Ectodermal cell (in vitro differentiated cells): ENCODE measurements at regions not wholly inside any gene's neighbourhood (a gene's known extent, or its start where the extent isn't known, plus 50 kb on each side); places are given as distances from the start of the nearest gene placed in this dataset.

Experiments used
- H3K27ac ChIP-seq: 2 replicates; pipeline ENCODE4 v1.7.0; 2013; ENCODE audit warnings: mild to moderate bottlenecking, low read depth, low read length; ENCODE audit not compliant: insufficient read depth, poor library complexity, severe bottlenecking
- H3K27me3 ChIP-seq: 2 replicates; pipeline ENCODE4 v1.7.0; 2013; ENCODE audit warnings: mild to moderate bottlenecking, low read length; ENCODE audit not compliant: insufficient read depth, control insufficient read depth, poor library complexity, severe bottlenecking
- H3K36me3 ChIP-seq: one replicate; pipeline ENCODE4 v1.7.0; 2013; ENCODE audit warnings: low read length; ENCODE audit not compliant: control insufficient read depth, insufficient read depth
- H3K4me1 ChIP-seq: one replicate; pipeline ENCODE4 v1.7.0; 2013; ENCODE audit warnings: low read length; ENCODE audit not compliant: control insufficient read depth, insufficient read depth
- H3K4me3 ChIP-seq: 2 replicates; pipeline ENCODE4 v1.7.0; 2013; ENCODE audit warnings: low read depth, low read length, control low read depth; ENCODE audit not compliant: insufficient read depth
- H3K9me3 ChIP-seq: 2 replicates; pipeline ENCODE4 v1.7.0; 2013; ENCODE audit warnings: mild to moderate bottlenecking, low read length, moderate library complexity; ENCODE audit not compliant: control insufficient read depth
- WGBS, 2 experiments: methylation state at CpG; one replicate each; pipeline ENCODE4 v1.1.7; 2013; ENCODE audit warnings: missing lambda C conversion rate in 2 of 2; 5-methylcytosine and 5-hydroxymethylcytosine counted together

- WGBS, 2 experiments = 76% methylated on average over 2 of the region's 2 CpGs; no CpG with 5 or more reads in 1 of the 2 experiments
- Histone ChIP-seq H3K27ac (no peak overlapping the region), H3K4me1 (no peaks in the 10 kb centered on the region), H3K9me3 (no peaks in the 10 kb centered on the region), H3K4me3 (no peak overlapping the region), H3K36me3 (no peaks in the 10 kb centered on the region), H3K27me3 (no peaks in the 10 kb centered on the region)
Measured at GRCh38 chr3:117817103-117817502, 1107.5 kb downstream of the TUSC7 start.

- H3K36me3 ChIP-seq = no peaks in the 10 kb centered on the region
- no peak overlapping the region for H3K4me3 ChIP-seq
- 80 to 98% methylated on average over 1 of the region's 1 CpG for WGBS, 2 experiments
- no peaks in the 10 kb centered on the region for H3K9me3 ChIP-seq
- no peak overlapping the region for H3K27ac ChIP-seq
- no peaks in the 10 kb centered on the region for H3K27me3 ChIP-seq
- H3K4me1 ChIP-seq = no peaks in the 10 kb centered on the region
Measured at GRCh38 chr3:117818592-117818991, 1109.0 kb downstream of the TUSC7 start.

GRCh38 chr3:117820658-117821299, 1111.2 kb downstream of the TUSC7 start:
- Histone ChIP-seq H3K27ac (no peak overlapping the region), H3K9me3 (no peaks in the 10 kb centered on the region), H3K4me3 (no peak overlapping the region), H3K36me3 (no peaks in the 10 kb centered on the region), H3K4me1 (no peaks in the 10 kb centered on the region), H3K27me3 (no peaks in the 10 kb centered on the region)
- WGBS, 2 experiments = 78 to 80% methylated on average over 3 of the region's 3 CpGs

- H3K27me3 ChIP-seq = no peaks in the 10 kb centered on the region
- no peak overlapping the region for H3K27ac ChIP-seq
- H3K9me3 ChIP-seq = no peaks in the 10 kb centered on the region
- WGBS, 2 experiments = 83 to 100% methylated on average over 1 of the region's 1 CpG
- H3K4me3 ChIP-seq = no peak overlapping the region
- no peaks in the 10 kb centered on the region for H3K36me3 ChIP-seq
- H3K4me1 ChIP-seq = no peaks in the 10 kb centered on the region
Measured at GRCh38 chr3:117822416-117822815, 1112.8 kb downstream of the TUSC7 start.

GRCh38 chr3:117836296-117836695, 1126.7 kb downstream of the TUSC7 start:
- WGBS, 2 experiments = 100% methylated on average over 1 of the region's 1 CpG; no CpG with 5 or more reads in 1 of the 2 experiments
- Histone ChIP-seq H3K9me3 (no peaks in the 10 kb centered on the region), H3K4me1 (peaks cover 5% of the 10 kb centered on the region), H3K27ac (no peak overlapping the region), H3K36me3 (no peaks in the 10 kb centered on the region), H3K27me3 (no peaks in the 10 kb centered on the region), H3K4me3 (no peak overlapping the region)

GRCh38 chr3:117837391-117837790, 1127.8 kb downstream of the TUSC7 start:
- Histone ChIP-seq H3K9me3 (no peaks in the 10 kb centered on the region), H3K27me3 (no peaks in the 10 kb centered on the region), H3K27ac (no peak overlapping the region), H3K36me3 (no peaks in the 10 kb centered on the region), H3K4me1 (peaks cover 5% of the 10 kb centered on the region), H3K4me3 (no peak overlapping the region)
- 89 to 100% methylated on average over 1 of the region's 1 CpG for WGBS, 2 experiments

GRCh38 chr3:117842086-117842485, 1132.5 kb downstream of the TUSC7 start:
- H3K36me3 ChIP-seq = no peaks in the 10 kb centered on the region
- 100% methylated on average over 1 of the region's 1 CpG for WGBS, 2 experiments
- H3K27me3 ChIP-seq = no peaks in the 10 kb centered on the region
- no peaks in the 10 kb centered on the region for H3K9me3 ChIP-seq
- H3K4me1 ChIP-seq = no peaks in the 10 kb centered on the region
- H3K4me3 ChIP-seq = no peak overlapping the region
- no peak overlapping the region for H3K27ac ChIP-seq

- Histone ChIP-seq H3K4me1 (no peaks in the 10 kb centered on the region), H3K36me3 (no peaks in the 10 kb centered on the region), H3K27me3 (no peaks in the 10 kb centered on the region), H3K9me3 (no peaks in the 10 kb centered on the region), H3K4me3 (no peak overlapping the region), H3K27ac (no peak overlapping the region)
Measured at GRCh38 chr3:117843356-117843755, 1133.8 kb downstream of the TUSC7 start.

GRCh38 chr3:117844676-117845075, 1135.1 kb downstream of the TUSC7 start:
- WGBS, 2 experiments = 91 to 100% methylated on average over 2 of the region's 2 CpGs
- H3K4me3 ChIP-seq = no peak overlapping the region
- no peaks in the 10 kb centered on the region for H3K36me3 ChIP-seq
- no peaks in the 10 kb centered on the region for H3K4me1 ChIP-seq
- no peak overlapping the region for H3K27ac ChIP-seq
- H3K9me3 ChIP-seq = no peaks in the 10 kb centered on the region
- H3K27me3 ChIP-seq = no peaks in the 10 kb centered on the region

GRCh38 chr3:117846238-117846637, 1136.7 kb downstream of the TUSC7 start:
- Histone ChIP-seq H3K9me3 (no peaks in the 10 kb centered on the region), H3K36me3 (no peaks in the 10 kb centered on the region), H3K4me3 (no peak overlapping the region), H3K27ac (no peak overlapping the region), H3K4me1 (no peaks in the 10 kb centered on the region), H3K27me3 (no peaks in the 10 kb centered on the region)
- WGBS, 2 experiments = 89% methylated on average over 1 of the region's 1 CpG

- Histone ChIP-seq H3K27me3 (no peaks in the 10 kb centered on the region), H3K27ac (no peak overlapping the region), H3K36me3 (no peaks in the 10 kb centered on the region), H3K9me3 (no peaks in the 10 kb centered on the region), H3K4me3 (no peak overlapping the region), H3K4me1 (no peaks in the 10 kb centered on the region)
Measured at GRCh38 chr3:117848606-117849005, 1139.0 kb downstream of the TUSC7 start.
